HG02943 (cell line): ENCODE measurements at regions not wholly inside any gene's neighbourhood (a gene's known extent, or its start where the extent isn't known, plus 50 kb on each side); places are given as distances from the start of the nearest gene placed in this dataset.
"Not testable (repeated sequence)": the region's sequence is repeated elsewhere in the genome, so short reads cannot be mapped to it uniquely, and the experiment has no call there.

Experiments used
- ATAC-seq: cut with Tn5 transposase; IDR thresholded peaks from one replicate; pipeline ENCODE4 v1.9.1; 2021; ENCODE audit warnings: mild to moderate bottlenecking, low read depth, moderate library complexity; ENCODE audit not compliant: unreplicated experiment

GRCh38 chr2:153420394-153420793 lies 58.2 kb downstream of the RPRM start:
- ATAC-seq = no peak

- no peak for ATAC-seq
Observed at GRCh38 chr2:153417077-153417476, 61.5 kb downstream of the RPRM start.

DNA sequence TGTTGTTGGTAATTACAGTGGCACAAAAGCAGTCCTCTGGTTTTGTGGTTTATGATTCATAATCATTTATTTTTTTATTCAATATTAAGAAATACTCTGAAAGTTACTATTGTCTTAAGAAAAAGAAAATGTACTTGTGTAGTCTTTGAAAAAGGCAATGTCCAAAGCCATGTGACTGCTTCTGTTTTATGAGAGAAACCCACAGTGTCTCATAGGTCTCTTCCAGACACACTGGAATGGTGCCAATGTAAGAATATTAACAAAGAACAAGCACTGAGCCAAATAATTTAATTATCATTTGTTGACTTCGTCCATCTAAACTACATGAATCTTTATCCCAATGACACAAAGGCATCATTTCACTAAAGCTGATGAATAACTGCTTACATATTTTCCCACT lies 62.5 kb downstream of the RPRM start:
- ATAC-seq = no peak

DNA sequence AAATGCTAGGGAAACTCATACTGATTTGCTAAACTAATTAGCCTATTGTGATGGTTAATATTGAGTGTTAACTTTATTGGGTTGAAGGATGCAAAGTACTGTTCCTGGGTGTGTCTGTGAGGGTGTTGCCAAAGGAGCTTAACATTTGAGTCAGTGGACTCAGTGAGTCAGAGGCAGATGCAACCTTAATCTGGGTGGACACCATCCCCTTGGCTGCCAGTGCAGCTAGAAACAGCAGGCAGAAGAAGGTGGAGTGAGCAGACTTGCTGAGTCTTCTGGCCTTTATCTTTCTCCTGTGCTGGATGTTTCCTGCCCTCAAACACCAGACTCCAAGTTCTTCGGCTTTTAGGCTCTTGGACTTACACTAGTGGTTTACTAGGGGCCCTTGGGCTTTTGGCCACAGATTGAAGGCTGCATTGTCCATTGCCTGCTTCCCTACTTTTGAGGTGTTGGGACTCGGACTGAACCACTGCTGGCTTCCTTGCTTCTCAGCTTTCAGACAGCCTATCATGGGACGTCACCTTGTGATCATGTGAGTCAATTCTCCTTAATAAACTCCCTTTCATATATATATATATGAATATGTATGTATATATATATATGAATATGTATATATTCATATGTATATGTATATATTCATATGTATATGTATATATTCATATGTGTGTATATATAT lies 69.7 kb downstream of the RPRM start:
- ATAC-seq = no peak

- no peak for ATAC-seq
Observed at GRCh38 chr2:153405196-153405595, 73.4 kb downstream of the RPRM start.

GRCh38 chr2:153404792-153405191 lies 73.8 kb downstream of the RPRM start:
- no peak for ATAC-seq

GRCh38 chr2:153403940-153404339 lies 74.6 kb downstream of the RPRM start:
- ATAC-seq = no peak

GRCh38 chr2:153403352-153403751 lies 75.2 kb downstream of the RPRM start:
- ATAC-seq = not testable (repeated sequence)

DNA sequence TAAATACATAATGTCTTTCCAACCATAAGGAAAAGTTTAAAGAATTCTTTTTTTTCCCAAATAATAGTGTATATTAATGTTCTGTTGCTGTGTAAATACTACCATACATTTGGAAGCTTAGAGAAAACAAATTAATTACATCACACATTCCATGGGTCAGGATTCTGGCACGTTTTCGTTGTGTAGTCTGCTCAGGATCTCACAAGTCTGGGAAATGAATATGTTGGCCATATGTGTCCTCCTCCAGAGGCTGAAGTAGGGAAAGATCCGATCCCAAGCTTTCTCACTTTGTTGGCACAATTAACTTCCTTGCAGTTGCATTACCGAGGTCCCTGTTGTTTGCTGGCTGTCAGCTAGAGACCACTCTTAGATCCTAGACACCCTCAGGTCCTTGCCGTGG lies 83.9 kb downstream of the RPRM start:
- ATAC-seq = no peak

DNA sequence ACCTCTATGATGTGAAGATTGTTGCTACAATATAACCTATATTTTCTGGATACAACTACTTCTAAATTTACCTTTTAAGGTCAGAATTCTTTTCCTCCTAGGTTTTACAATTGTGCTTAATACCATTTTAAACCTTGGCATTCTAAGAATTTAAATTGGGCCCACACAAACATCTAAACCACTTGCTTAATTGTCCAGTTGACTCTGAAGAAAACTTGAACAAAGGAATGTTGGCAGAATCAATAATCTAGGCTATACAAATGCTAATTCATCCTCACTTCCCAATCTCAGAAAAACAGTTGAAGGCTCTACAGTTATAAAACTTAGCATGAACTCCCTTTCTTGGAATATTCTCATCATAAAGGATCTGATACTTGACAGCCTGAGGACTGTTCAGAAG lies 84.3 kb downstream of the RPRM start:
- ATAC-seq = no peak

- ATAC-seq = no peak
Observed at GRCh38 chr2:153393518-153393917, 85.0 kb downstream of the RPRM start.

GRCh38 chr2:153391131-153391530 lies 87.4 kb downstream of the RPRM start:
- no peak for ATAC-seq

GRCh38 chr2:153388246-153388645 lies 90.3 kb downstream of the RPRM start:
- ATAC-seq = no peak

DNA sequence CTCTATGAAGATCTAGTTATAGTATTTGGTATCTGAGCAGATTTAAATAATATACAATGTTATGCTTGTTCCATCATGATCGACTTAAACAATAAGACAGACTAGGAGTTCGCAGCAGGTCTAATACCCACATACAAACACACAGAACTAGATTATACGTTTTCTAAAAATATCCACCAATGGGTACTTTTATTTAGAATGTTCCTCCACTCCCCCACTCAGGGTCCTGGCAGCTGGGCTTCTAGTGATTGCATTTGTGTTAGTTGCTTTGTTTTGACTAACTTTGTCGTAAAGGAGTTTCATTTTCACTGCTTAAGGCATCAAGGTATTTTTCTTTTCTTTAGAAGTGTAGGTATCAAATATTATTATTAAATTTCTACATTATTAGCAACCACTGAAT lies 91.4 kb downstream of the RPRM start:
- no peak for ATAC-seq

GRCh38 chr2:153386481-153386897 lies 92.1 kb downstream of the RPRM start:
- no peak for ATAC-seq

GRCh38 chr2:153373510-153374279 lies 104.9 kb downstream of the RPRM start:
- ATAC-seq = no peak

DNA sequence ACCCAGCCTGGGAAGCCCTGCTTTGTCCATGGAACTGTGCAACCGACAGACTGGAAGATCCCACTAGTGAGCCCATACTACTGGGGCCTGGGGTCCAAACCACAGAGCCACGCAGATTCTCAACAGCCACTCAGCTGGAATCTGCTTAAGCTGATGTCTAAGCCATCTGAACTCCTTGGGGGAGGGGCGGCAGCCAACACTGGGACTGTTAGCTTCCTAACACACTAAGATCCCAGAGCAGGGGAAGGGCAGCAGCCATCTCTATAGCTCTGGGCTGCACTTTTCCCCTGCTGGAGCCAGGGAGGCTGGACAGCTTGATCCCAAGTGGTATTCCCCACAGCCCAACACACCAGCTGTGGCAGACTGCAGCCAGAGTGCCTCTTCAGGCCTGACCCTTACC lies 118.3 kb downstream of the RPRM start:
- ATAC-seq = no peak

GRCh38 chr2:153354377-153354776 lies 124.2 kb downstream of the RPRM start:
- no peak for ATAC-seq

GRCh38 chr2:153349603-153350002 lies 129.0 kb downstream of the RPRM start:
- ATAC-seq = no peak

DNA sequence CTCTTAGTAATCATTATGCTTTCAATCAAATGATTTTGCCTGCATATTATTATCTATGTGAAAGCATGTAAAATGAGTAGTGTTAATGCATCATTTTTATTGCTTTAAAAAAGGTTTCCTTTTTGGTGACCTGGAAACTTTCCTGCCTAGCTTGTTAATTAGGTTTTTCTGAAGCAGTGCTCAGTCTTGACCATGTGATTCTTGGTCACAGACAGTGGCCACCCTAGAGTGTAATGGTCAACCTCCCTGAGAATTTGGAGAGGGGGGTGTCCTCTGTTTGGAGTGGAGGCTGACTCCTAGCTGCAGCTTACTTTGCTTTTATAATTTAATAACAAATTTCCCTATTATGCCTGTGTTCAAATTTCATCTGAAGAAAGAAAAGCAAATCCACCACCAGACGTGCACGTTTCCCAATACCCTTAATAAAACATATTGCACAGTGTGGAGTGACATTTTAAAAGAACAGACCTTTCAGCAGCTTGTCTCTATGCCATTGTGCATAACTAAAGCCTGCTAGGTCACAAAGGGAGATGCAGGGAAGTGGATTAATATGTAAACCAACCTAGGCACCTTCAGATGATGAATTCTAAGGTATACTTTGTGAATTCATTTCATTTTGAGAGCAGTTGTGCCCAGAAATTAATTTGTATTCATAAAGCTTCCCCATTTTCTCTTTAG lies 130.6 kb downstream of the RPRM start:
- ATAC-seq = no peak

DNA sequence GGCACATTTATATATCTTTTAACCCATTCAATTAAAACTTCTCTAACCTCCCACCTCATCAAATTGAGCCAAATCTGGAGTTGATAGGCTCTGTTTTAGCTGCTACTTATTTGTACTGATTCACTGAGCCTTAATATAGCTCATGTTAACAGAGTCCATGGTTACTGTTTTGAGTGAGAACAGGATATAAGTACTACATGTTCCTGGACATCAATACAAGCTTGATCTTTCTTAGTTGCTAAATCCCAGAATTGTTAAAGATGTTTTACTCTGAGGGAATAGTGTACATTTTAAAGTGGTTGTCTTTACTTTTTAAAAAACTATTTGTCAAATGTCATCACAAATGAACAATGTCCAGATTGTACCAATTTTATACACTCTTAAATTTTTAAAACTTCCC lies 157.7 kb downstream of the RPRM start:
- ATAC-seq = no peak

DNA sequence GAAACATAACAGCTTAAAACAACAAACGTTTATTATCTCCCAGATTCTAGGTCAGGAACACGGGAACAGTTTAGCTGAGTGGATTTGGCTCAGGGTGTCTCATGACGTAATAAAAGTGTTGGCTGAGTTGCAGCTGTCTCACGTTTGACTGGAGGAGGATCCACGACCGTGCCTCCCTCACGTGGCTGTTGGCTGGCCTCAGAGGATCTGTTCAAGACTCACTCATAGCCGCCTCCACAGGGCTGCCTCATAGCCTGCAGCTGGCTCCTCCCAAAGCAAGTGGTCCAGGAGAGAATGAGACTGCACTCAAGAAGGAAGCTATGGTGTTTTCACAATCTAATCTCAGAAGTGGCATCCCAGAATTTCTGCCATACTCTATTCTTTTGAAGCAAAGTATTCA lies 167.1 kb downstream of the RPRM start:
- no peak for ATAC-seq
